PFSK-1 (cell line): ENCODE measurements at regions not wholly inside any gene's neighbourhood (a gene's known extent, or its start where the extent isn't known, plus 50 kb on each side); places are given as distances from the start of the nearest gene placed in this dataset.

ENCODE experiments used
- REST ChIP-seq, 2 experiments: IDR thresholded peaks; 2 replicates each; pipeline versions ENCODE4 v1.6.1 to v1.8.0; 2011 to 2012; ENCODE audit warnings: low read depth in 2 of 2, low read length in 2 of 2, control low read depth in 1 of 2, inconsistent platforms in 1 of 2, mild to moderate bottlenecking in 1 of 2, moderate library complexity in 1 of 2; ENCODE audit not compliant: insufficient read depth in 1 of 2
- TAF1 ChIP-seq: IDR thresholded peaks from 2 replicates; pipeline ENCODE4 v1.6.1; 2012; ENCODE audit warnings: low read length, control low read depth, borderline replicate concordance; ENCODE audit not compliant: insufficient read depth

GRCh38 chr19:27774337-27774736 is 1438.6 kb downstream of the UQCRFS1 start:
- TF ChIP-seq REST (IDR thresholded peaks at IDR 0.05; ENCODE audit: insufficient read depth in 1 of 2, low read depth in 2 of 2, low read length in 2 of 2) = no peak
- TF ChIP-seq TAF1 = no peak
